Fibroblast of lung (primary cell): ENCODE measurements at regions not wholly inside any gene's neighbourhood (a gene's known extent, or its start where the extent isn't known, plus 50 kb on each side); places are given as distances from the start of the nearest gene placed in this dataset.

Source experiments
- DNase-seq, 2 donors: peaks; one replicate each; pipeline versions ENCODE4 v3.0.0 to v3.0.0-alpha.2; 2010; ENCODE audit warnings: low read depth in 2 of 2
- H2AFZ ChIP-seq: 2 replicates; pipeline ENCODE4 v1.5.1; 2012; ENCODE audit warnings: low read length, control low read depth, inconsistent platforms
- H3K27ac ChIP-seq: 2 replicates; pipeline ENCODE4 v1.5.1; 2011; ENCODE audit warnings: low read length, control low read depth; ENCODE audit not compliant: insufficient read depth
- H3K27me3 ChIP-seq: 2 replicates; pipeline ENCODE4 v1.5.1; 2011; ENCODE audit warnings: mild to moderate bottlenecking, low read length; ENCODE audit not compliant: control insufficient read depth, insufficient read depth
- H3K36me3 ChIP-seq: 2 replicates; pipeline ENCODE4 v1.5.1; 2011; ENCODE audit warnings: low read length; ENCODE audit not compliant: control insufficient read depth, insufficient read depth
- H3K4me1 ChIP-seq: 2 replicates; pipeline ENCODE4 v1.5.1; 2011; ENCODE audit warnings: low read length; ENCODE audit not compliant: control insufficient read depth, insufficient read depth; ENCODE audit errors: extremely low read depth
- H3K4me2 ChIP-seq: 2 replicates; pipeline ENCODE4 v1.5.1; 2011; ENCODE audit warnings: low read length, control low read depth; ENCODE audit not compliant: insufficient read depth; ENCODE audit errors: extremely low read depth
- H3K4me3 ChIP-seq, 4 experiments: fragments of 200-600 bp in 1 of 4; sonication (generic) in 1 of 4; replicated peaks in 1 of 4; 2 replicates each; pipeline ENCODE4 v1.5.1; 2011 to 2016; ENCODE audit warnings: low read length in 4 of 4, low read depth in 3 of 4, mild to moderate bottlenecking in 3 of 4, control low read depth in 2 of 4, inconsistent platforms in 1 of 4, mixed read lengths in 1 of 4; ENCODE audit not compliant: insufficient read depth in 1 of 4; ENCODE audit errors: control extremely low read depth in 1 of 4
- H3K79me2 ChIP-seq: 2 replicates; pipeline ENCODE4 v1.5.1; 2012; ENCODE audit warnings: mild to moderate bottlenecking, low read length, inconsistent platforms; ENCODE audit not compliant: control insufficient read depth, insufficient read depth
- H3K9ac ChIP-seq: 2 replicates; pipeline ENCODE4 v1.5.1; 2011; ENCODE audit warnings: mild to moderate bottlenecking, low read length, control low read depth; ENCODE audit not compliant: insufficient read depth
- H3K9me3 ChIP-seq: 2 replicates; pipeline ENCODE4 v1.5.1; 2012; ENCODE audit warnings: low read depth, low read length; ENCODE audit not compliant: control insufficient read depth, insufficient read depth
- H4K20me1 ChIP-seq: 2 replicates; pipeline ENCODE4 v1.5.1; 2011; ENCODE audit warnings: low read length; ENCODE audit not compliant: control insufficient read depth, insufficient read depth; ENCODE audit errors: extremely low read depth
- CTCF ChIP-seq, 2 donors: IDR thresholded peaks in 1 of 2; conservative IDR thresholded peaks in 1 of 2; 1 replicate in 1 of 2; 2 replicates in 1 of 2; pipeline ENCODE4 v1.5.1; 2011 to 2012; ENCODE audit warnings: low read length in 2 of 2, control low read depth in 1 of 2, inconsistent platforms in 1 of 2, low read depth in 1 of 2, mild to moderate bottlenecking in 1 of 2
- EZH2 ChIP-seq: IDR thresholded peaks from 2 replicates; pipeline ENCODE4 v1.5.1; 2012; ENCODE audit warnings: low read length, control low read depth, mild to moderate bottlenecking; ENCODE audit errors: missing control alignments

- Histone ChIP-seq H3K4me1 (no peaks in the 10 kb centered on the region), H3K27ac (no peak overlapping the region), H3K9ac (no peak overlapping the region), H3K9me3 (no peaks in the 10 kb centered on the region), H3K36me3 (no peaks in the 10 kb centered on the region), H3K79me2 (no peaks in the 10 kb centered on the region), H3K4me2 (no peak overlapping the region), H3K27me3 (no peaks in the 10 kb centered on the region), H4K20me1 (no peaks in the 10 kb centered on the region), H2AFZ (no peak overlapping the region), H3K4me3 (no peak overlapping the region)
- peak; percentile 12 to 47 for DNase-seq
- TF ChIP-seq CTCF (conservative IDR thresholded peaks at IDR 0.05 in 1 of 2, IDR thresholded peaks at IDR 0.05 in 1 of 2; ENCODE audit: low read depth in 1 of 2, low read length in 2 of 2) (peak in 1 of 2 donors; percentile 53), EZH2 (no peak)
These were observed 338.3 kb upstream of the ZNF385D start for GRCh38 chr3:22089284-22089683.

DNA sequence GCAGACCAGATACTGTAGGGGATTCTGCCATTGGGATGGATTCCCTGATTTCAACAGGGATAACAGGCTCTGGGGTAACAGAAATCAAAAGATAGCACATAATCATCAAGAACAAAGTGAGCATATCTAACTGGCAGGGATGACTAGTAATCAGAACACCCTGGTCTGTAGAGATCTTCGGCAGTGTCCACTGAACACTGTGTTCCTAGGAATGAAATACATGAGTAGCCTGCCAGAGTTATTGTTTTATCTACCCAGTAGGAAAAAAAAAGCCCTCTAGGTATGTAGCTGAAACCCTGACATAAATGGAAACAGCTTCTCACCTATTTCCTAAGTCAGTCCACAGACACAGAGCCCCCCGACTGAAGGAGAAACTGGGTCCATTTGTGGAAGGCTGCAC is 340.3 kb upstream of the ZNF385D start:
- H3K9me3 ChIP-seq: no peaks in the 10 kb centered on the region
- H3K4me3 ChIP-seq: no peak overlapping the region
- no peak for DNase-seq
- no peak overlapping the region for H2AFZ ChIP-seq
- H3K27ac ChIP-seq: no peak overlapping the region
- no peaks in the 10 kb centered on the region for H3K36me3 ChIP-seq
- TF ChIP-seq EZH2 (no peak), CTCF (conservative IDR thresholded peaks at IDR 0.05 in 1 of 2, IDR thresholded peaks at IDR 0.05 in 1 of 2; ENCODE audit: low read depth in 1 of 2, low read length in 2 of 2) (no peak)
- H4K20me1 ChIP-seq: no peaks in the 10 kb centered on the region
- H3K9ac ChIP-seq: no peak overlapping the region
- H3K27me3 ChIP-seq: no peaks in the 10 kb centered on the region
- no peaks in the 10 kb centered on the region for H3K4me1 ChIP-seq
- no peaks in the 10 kb centered on the region for H3K79me2 ChIP-seq
- no peak overlapping the region for H3K4me2 ChIP-seq

DNA sequence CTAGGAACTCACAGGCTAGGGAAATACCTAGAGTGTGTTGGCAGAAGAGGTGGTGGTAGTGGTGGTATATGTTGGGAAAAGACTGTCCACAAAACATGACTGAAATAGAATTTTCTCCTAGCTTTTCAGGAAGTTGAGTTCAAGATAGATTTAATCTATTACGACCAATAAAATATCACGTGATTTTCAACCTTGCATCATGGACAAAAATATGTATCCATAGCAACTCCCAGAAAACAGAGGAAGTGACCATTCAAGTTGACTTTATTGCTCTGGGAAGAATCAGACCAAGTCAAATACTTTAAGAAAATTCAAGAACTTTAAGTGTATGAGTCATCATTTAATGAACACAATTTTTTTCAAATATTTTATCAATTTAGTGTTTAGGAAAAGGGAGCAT is 347.0 kb upstream of the ZNF385D start:
- Histone ChIP-seq H3K27me3 (no peaks in the 10 kb centered on the region), H3K4me3 (no peak overlapping the region), H3K4me1 (no peaks in the 10 kb centered on the region), H3K27ac (no peak overlapping the region), H2AFZ (no peak overlapping the region), H4K20me1 (no peaks in the 10 kb centered on the region), H3K9ac (no peak overlapping the region), H3K4me2 (no peak overlapping the region), H3K36me3 (no peaks in the 10 kb centered on the region), H3K9me3 (no peaks in the 10 kb centered on the region), H3K79me2 (no peaks in the 10 kb centered on the region)
- no peak for TF ChIP-seq EZH2
- TF ChIP-seq CTCF (conservative IDR thresholded peaks at IDR 0.05 in 1 of 2, IDR thresholded peaks at IDR 0.05 in 1 of 2; ENCODE audit: low read depth in 1 of 2, low read length in 2 of 2): no peak
- DNase-seq: no peak
